Smooth muscle cell (in vitro differentiated cells): ENCODE measurements at regions not wholly inside any gene's neighbourhood (a gene's known extent, or its start where the extent isn't known, plus 50 kb on each side); places are given as distances from the start of the nearest gene placed in this dataset.

Experiments
- DNase-seq: peaks from one replicate; lab custom pipeline; 2025; ENCODE audit not compliant: unreplicated experiment; lab: John Stamatoyannopoulos, UW
- H2AFZ ChIP-seq: fragments of 200-600 bp; sonication (generic); 2 replicates; pipeline ENCODE4 v1.6.0; 2016; ENCODE audit warnings: antibody characterized with exemption, low read depth, mild to moderate bottlenecking
- H3F3A ChIP-seq: fragments of 200-600 bp; sonication (generic); 2 replicates; pipeline ENCODE4 v1.6.0; 2017; ENCODE audit warnings: antibody characterized with exemption, low read depth
- H3K27ac ChIP-seq: fragments of 200-600 bp; sonication (generic); 2 replicates; pipeline ENCODE4 v1.5.1; 2016; ENCODE audit warnings: low read depth, mild to moderate bottlenecking
- H3K27me3 ChIP-seq: fragments of 200-600 bp; sonication (generic); 2 replicates; pipeline ENCODE4 v1.6.1; 2016; ENCODE audit warnings: low read depth, mild to moderate bottlenecking
- H3K36me3 ChIP-seq: fragments of 200-600 bp; sonication (generic); 2 replicates; pipeline ENCODE4 v1.5.1; 2016; ENCODE audit warnings: low read depth
- H3K4me1 ChIP-seq: fragments of 200-600 bp; sonication (generic); 2 replicates; pipeline ENCODE4 v1.5.1; 2016; ENCODE audit warnings: low read depth
- H3K4me2 ChIP-seq: fragments of 200-600 bp; sonication (generic); 2 replicates; pipeline ENCODE4 v1.6.0; 2016; ENCODE audit warnings: mild to moderate bottlenecking
- H3K4me3 ChIP-seq: fragments of 200-600 bp; sonication (generic); 2 replicates; pipeline ENCODE4 v1.5.1; 2016; ENCODE audit warnings: mild to moderate bottlenecking
- H3K79me2 ChIP-seq: fragments of 200-600 bp; sonication (generic); 2 replicates; pipeline ENCODE4 v1.6.0; 2016; ENCODE audit warnings: low read depth, mild to moderate bottlenecking
- H3K9ac ChIP-seq: fragments of 200-600 bp; sonication (generic); 2 replicates; pipeline ENCODE4 v1.6.0; 2016; ENCODE audit warnings: low read depth
- H3K9me3 ChIP-seq: fragments of 200-600 bp; sonication (generic); replicated peaks from 2 replicates; pipeline ENCODE4 v1.5.1; 2016; ENCODE audit warnings: low read depth
- H4K20me1 ChIP-seq: fragments of 200-600 bp; sonication (generic); 2 replicates; pipeline ENCODE4 v1.6.0; 2016; ENCODE audit warnings: low read depth
- WGBS: methylation state at CpG from one replicate; pipeline ENCODE4 v1.1.7; 2016; ENCODE audit warnings: low lambda C conversion rate; 5-methylcytosine and 5-hydroxymethylcytosine counted together
- TF ChIP-seq, protein P1 (sequence below): fragments of 200-600 bp; sonication (generic); IDR thresholded peaks from 2 replicates; pipeline ENCODE4 v1.5.1; 2017; ENCODE audit warnings: borderline replicate concordance, mild to moderate bottlenecking, antibody characterized with exemption; ENCODE audit not compliant: insufficient read depth, poor library complexity, severe bottlenecking

DNA sequence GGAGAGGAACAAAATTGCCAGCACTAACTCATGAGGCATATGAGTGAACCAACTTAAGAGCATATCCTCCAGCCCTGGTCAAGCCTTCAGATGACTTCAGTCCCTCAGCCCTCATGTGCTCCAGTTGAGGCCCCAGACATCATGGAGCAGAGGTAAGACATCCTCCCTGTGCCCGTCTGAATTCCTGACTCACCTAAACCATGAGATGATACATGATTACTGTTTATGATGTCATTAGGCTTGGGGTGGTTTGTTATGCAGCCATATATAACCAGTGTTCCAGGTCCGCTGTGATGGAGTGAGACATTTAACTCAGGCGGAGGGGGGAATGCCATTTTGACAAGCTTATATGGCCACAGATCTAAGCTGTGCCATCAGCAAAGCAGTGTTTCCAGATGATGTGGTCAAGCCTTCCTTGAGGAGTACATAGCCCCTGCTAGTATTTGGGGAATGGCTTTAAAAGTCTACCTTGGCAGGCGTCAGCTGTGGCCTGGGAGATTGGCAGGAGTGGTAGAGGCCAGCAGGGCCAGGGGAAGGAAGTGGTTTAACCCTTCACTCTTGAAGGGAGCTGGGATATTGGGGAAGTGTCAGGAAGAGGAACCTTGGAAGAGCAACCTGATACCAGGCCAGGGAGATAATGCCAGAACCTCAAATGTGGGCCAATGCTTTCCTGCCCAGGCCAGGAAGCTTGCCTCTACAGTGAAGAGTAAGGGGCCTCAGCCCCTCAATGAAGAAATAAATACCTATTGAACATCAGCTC lies 343.0 kb upstream of the PODXL start:
- Histone ChIP-seq H3K9me3 (no peaks in the 10 kb centered on the region), H3K4me2 (no peak overlapping the region), H3K9ac (no peak overlapping the region), H3K27me3 (no peaks in the 10 kb centered on the region), H4K20me1 (no peaks in the 10 kb centered on the region), H3F3A (no peaks in the 10 kb centered on the region), H3K4me1 (peaks cover 25% of the 10 kb centered on the region), H3K79me2 (no peaks in the 10 kb centered on the region), H3K4me3 (no peak overlapping the region), H2AFZ (no peak overlapping the region), H3K36me3 (no peaks in the 10 kb centered on the region), H3K27ac (no peak overlapping the region)
- WGBS, result 89% methylated on average over 4 of the region's 4 CpGs
- TF ChIP-seq, protein P1, sequence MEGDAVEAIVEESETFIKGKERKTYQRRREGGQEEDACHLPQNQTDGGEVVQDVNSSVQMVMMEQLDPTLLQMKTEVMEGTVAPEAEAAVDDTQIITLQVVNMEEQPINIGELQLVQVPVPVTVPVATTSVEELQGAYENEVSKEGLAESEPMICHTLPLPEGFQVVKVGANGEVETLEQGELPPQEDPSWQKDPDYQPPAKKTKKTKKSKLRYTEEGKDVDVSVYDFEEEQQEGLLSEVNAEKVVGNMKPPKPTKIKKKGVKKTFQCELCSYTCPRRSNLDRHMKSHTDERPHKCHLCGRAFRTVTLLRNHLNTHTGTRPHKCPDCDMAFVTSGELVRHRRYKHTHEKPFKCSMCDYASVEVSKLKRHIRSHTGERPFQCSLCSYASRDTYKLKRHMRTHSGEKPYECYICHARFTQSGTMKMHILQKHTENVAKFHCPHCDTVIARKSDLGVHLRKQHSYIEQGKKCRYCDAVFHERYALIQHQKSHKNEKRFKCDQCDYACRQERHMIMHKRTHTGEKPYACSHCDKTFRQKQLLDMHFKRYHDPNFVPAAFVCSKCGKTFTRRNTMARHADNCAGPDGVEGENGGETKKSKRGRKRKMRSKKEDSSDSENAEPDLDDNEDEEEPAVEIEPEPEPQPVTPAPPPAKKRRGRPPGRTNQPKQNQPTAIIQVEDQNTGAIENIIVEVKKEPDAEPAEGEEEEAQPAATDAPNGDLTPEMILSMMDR, result no peak
- no peak for DNase-seq

DNA sequence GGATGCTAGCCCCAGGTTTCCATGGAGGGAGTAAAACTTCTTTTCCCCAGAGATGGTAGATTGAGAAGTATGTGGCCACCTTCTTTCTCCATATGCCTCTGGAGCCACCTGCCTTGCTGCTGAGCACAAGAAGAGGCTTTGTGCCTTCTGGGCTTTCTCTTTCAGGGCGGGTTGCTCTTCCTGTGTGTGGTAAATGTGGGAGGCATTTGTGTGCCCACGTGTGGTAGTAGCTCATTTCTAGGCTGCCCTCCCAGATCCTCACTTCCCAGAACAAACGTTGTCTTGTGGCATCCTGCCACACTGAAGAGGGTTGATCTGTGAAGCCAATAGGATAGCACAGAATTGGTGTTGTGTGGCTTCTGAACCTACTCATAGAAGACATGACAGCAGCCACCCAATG lies 342.0 kb upstream of the PODXL start:
- no peak overlapping the region for H3K4me2 ChIP-seq
- H3K27ac ChIP-seq, result no peak overlapping the region
- DNase-seq, result no peak
- H4K20me1 ChIP-seq, result no peaks in the 10 kb centered on the region
- no peak overlapping the region for H3K4me3 ChIP-seq
- H3K27me3 ChIP-seq, result no peaks in the 10 kb centered on the region
- H3K4me1 ChIP-seq, result peaks cover 25% of the 10 kb centered on the region
- no peaks in the 10 kb centered on the region for H3K36me3 ChIP-seq
- no peaks in the 10 kb centered on the region for H3F3A ChIP-seq
- H2AFZ ChIP-seq, result no peak overlapping the region
- H3K9ac ChIP-seq, result no peak overlapping the region
- TF ChIP-seq, protein P1, result no peak
- WGBS, result 70% methylated on average over 3 of the region's 3 CpGs
- no peaks in the 10 kb centered on the region for H3K79me2 ChIP-seq
- no peaks in the 10 kb centered on the region for H3K9me3 ChIP-seq

DNA sequence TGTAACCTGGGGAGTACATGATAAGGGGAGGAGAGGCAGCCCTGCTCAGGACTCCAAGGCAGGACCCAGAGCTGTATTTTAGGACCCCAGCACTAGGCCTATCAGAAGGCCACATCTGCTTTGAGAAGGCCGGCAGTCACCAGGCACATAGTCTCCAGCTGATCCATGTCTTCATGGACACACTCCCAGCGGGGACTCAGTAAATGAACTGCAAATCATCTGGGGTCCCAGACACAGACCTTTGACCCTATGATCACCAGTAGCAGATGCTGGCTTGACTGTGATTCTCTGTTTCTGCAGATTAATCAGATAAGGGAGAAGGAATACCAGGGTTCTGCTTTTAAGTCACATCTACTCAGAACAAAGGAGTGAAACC lies 341.4 kb upstream of the PODXL start:
- Histone ChIP-seq H3K4me1 (peaks cover 25% of the 10 kb centered on the region), H3K79me2 (no peaks in the 10 kb centered on the region), H3K36me3 (no peaks in the 10 kb centered on the region), H3K27ac (no peak overlapping the region), H4K20me1 (no peaks in the 10 kb centered on the region), H3F3A (no peaks in the 10 kb centered on the region), H3K4me3 (no peak overlapping the region), H3K4me2 (no peak overlapping the region), H3K9me3 (no peaks in the 10 kb centered on the region), H3K9ac (no peak overlapping the region), H3K27me3 (no peaks in the 10 kb centered on the region), H2AFZ (no peak overlapping the region)
- 50% methylated on average over 2 of the region's 2 CpGs for WGBS
- TF ChIP-seq, protein P1, result no peak
- no peak for DNase-seq
